ENCODE measurements at regions not wholly inside any gene's neighbourhood (a gene's known extent, or its start where the extent isn't known, plus 50 kb on each side); places are given as distances from the start of the nearest gene placed in this dataset.

GRCh38 chr5:5685737-5686136 is 263.3 kb downstream of the ICE1 start:
- H3K4me3 ChIP-seq (ENCODE audit: low read length), result no peak overlapping the region
- TF ChIP-seq REST (IDR thresholded peaks at IDR 0.05; ENCODE audit: borderline replicate concordance) (no peak), MXI1 (conservative IDR thresholded peaks at IDR 0.05; ENCODE audit: poor library complexity, severe bottlenecking) (no peak), RAD21 (conservative IDR thresholded peaks at IDR 0.05) (no peak), EP300 (conservative IDR thresholded peaks at IDR 0.05; ENCODE audit: poor library complexity, severe bottlenecking) (no peak), CTCF (IDR thresholded peaks at IDR 0.05; ENCODE audit: poor library complexity, severe bottlenecking) (no peak), TAF1 (IDR thresholded peaks at IDR 0.05; ENCODE audit: low read depth) (no peak), SMC3 (conservative IDR thresholded peaks at IDR 0.05; ENCODE audit: poor library complexity) (no peak), EZH2 (IDR thresholded peaks at IDR 0.05; ENCODE audit: borderline replicate concordance, insufficient read depth, low read length, poor library complexity, severe bottlenecking) (no peak), POLR2AphosphoS5 (IDR thresholded peaks at IDR 0.05) (no peak)
- H3K9me3 ChIP-seq (ENCODE audit: low read length), result no peaks in the 10 kb centered on the region
- no peak overlapping the region for H3K9ac ChIP-seq (ENCODE audit: low read length)
- no peaks in the 10 kb centered on the region for H3F3A ChIP-seq (ENCODE audit: insufficient read depth, low read length, poor library complexity, severe bottlenecking)
- H2AFZ ChIP-seq (ENCODE audit: low read depth, low read length), result no peak overlapping the region
- H3K9me2 ChIP-seq (ENCODE audit: insufficient read depth, low read length), result no peaks in the 10 kb centered on the region
- H3K27me3 ChIP-seq (ENCODE audit: insufficient read depth, low read depth, low read length), result no peaks in the 10 kb centered on the region
- H3K27ac ChIP-seq (ENCODE audit: low read length), result no peak overlapping the region
- no peaks in the 10 kb centered on the region for H3K36me3 ChIP-seq (ENCODE audit: insufficient read depth, low read length)
- no peaks in the 10 kb centered on the region for H4K20me1 ChIP-seq (ENCODE audit: insufficient read depth)
- no peaks in the 10 kb centered on the region for H3K79me2 ChIP-seq (replicated peaks; ENCODE audit: insufficient read depth, low read length)
- H3K4me2 ChIP-seq (ENCODE audit: low read length), result no peak overlapping the region

- Histone ChIP-seq H3K9ac (ENCODE audit: low read length) (no peak overlapping the region), H2AFZ (ENCODE audit: low read depth, low read length) (no peak overlapping the region), H3F3A (ENCODE audit: insufficient read depth, low read length, poor library complexity, severe bottlenecking) (no peaks in the 10 kb centered on the region), H3K79me2 (replicated peaks; ENCODE audit: insufficient read depth, low read length) (no peaks in the 10 kb centered on the region), H3K27ac (ENCODE audit: low read length) (no peak overlapping the region), H3K27me3 (ENCODE audit: insufficient read depth, low read depth, low read length) (no peaks in the 10 kb centered on the region), H3K36me3 (ENCODE audit: insufficient read depth, low read length) (no peaks in the 10 kb centered on the region), H3K4me3 (ENCODE audit: low read length) (no peak overlapping the region), H4K20me1 (ENCODE audit: insufficient read depth) (no peaks in the 10 kb centered on the region), H3K4me2 (ENCODE audit: low read length) (no peak overlapping the region), H3K9me3 (ENCODE audit: low read length) (no peaks in the 10 kb centered on the region), H3K9me2 (ENCODE audit: insufficient read depth, low read length) (no peaks in the 10 kb centered on the region)
- TF ChIP-seq RAD21 (conservative IDR thresholded peaks at IDR 0.05), result no peak
- no peak for TF ChIP-seq REST (IDR thresholded peaks at IDR 0.05; ENCODE audit: borderline replicate concordance)
- no peak for TF ChIP-seq TAF1 (IDR thresholded peaks at IDR 0.05; ENCODE audit: low read depth)
- no peak for TF ChIP-seq MXI1 (conservative IDR thresholded peaks at IDR 0.05; ENCODE audit: poor library complexity, severe bottlenecking)
- no peak for TF ChIP-seq SMC3 (conservative IDR thresholded peaks at IDR 0.05; ENCODE audit: poor library complexity)
- TF ChIP-seq CTCF (IDR thresholded peaks at IDR 0.05; ENCODE audit: poor library complexity, severe bottlenecking), result no peak
- TF ChIP-seq EP300 (conservative IDR thresholded peaks at IDR 0.05; ENCODE audit: poor library complexity, severe bottlenecking), result no peak
- no peak for TF ChIP-seq POLR2AphosphoS5 (IDR thresholded peaks at IDR 0.05)
- TF ChIP-seq EZH2 (IDR thresholded peaks at IDR 0.05; ENCODE audit: borderline replicate concordance, insufficient read depth, low read length, poor library complexity, severe bottlenecking), result no peak
Measured at GRCh38 chr5:5683174-5683573, 260.7 kb downstream of the ICE1 start.

Data from neural cell (in vitro differentiated cells).